ENCODE measurements at regions not wholly inside any gene's neighbourhood (a gene's known extent, or its start where the extent isn't known, plus 50 kb on each side); places are given as distances from the start of the nearest gene placed in this dataset.

DNA sequence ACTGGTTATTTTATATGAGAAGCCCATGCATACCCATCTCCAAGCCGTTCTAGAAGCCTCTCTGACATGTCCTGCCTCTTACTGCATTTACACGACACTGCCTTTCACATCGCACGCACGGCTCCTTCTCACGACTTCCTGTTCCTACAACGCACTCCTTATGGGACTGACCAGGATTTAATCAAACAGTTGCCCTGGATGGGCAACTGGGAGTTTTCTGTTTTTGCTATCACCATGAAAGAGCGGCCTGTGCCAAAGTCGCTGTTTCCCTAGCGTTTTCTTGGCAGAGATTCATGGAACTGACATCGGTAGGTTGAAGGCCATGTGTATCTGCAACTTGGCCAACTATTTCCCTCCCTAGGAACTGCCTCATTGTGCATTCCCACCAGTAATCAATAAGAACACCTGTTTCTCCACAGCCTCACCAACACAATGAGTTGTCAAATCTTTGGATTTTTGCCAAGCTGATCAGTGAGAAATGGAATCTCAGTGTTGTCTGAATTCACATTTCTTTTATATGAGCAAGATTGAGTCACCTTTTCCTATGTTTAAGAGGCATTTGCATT lies 97.2 kb upstream of the OTOS start:
- Mint-ChIP-seq H3K4me1 (ENCODE audit: insufficient read depth, unreplicated experiment) (peaks cover 20% of the 10 kb centered on the region), H3K27ac (ENCODE audit: low read depth, unreplicated experiment) (peak overlapping the region; percentile 72), H3K27me3 (ENCODE audit: insufficient read depth, unreplicated experiment) (peaks cover 15% of the 10 kb centered on the region), H3K4me3 (ENCODE audit: unreplicated experiment) (peak overlapping the region; percentile 43), H3K36me3 (ENCODE audit: insufficient read depth, unreplicated experiment) (no peaks in the 10 kb centered on the region), H3K9me3 (ENCODE audit: unreplicated experiment) (peaks cover 8% of the 10 kb centered on the region)
- DNase-seq (ENCODE audit: unreplicated experiment) = peak; percentile 59
- TF ChIP-seq, protein P1, sequence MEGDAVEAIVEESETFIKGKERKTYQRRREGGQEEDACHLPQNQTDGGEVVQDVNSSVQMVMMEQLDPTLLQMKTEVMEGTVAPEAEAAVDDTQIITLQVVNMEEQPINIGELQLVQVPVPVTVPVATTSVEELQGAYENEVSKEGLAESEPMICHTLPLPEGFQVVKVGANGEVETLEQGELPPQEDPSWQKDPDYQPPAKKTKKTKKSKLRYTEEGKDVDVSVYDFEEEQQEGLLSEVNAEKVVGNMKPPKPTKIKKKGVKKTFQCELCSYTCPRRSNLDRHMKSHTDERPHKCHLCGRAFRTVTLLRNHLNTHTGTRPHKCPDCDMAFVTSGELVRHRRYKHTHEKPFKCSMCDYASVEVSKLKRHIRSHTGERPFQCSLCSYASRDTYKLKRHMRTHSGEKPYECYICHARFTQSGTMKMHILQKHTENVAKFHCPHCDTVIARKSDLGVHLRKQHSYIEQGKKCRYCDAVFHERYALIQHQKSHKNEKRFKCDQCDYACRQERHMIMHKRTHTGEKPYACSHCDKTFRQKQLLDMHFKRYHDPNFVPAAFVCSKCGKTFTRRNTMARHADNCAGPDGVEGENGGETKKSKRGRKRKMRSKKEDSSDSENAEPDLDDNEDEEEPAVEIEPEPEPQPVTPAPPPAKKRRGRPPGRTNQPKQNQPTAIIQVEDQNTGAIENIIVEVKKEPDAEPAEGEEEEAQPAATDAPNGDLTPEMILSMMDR (IDR thresholded peaks at IDR 0.05; ENCODE audit: unreplicated experiment) = no peak
- POLR2A ChIA-PET = interaction anchor here (0.6 to 0.9 kb wide), 3 partner anchors 10 to 1463 kb away, joined by 3 read pairs; no protein-coding TSS in a partner anchor
- CTCF ChIA-PET = no interaction called here
- no TSS peak for BruUV-seq (replicated peaks)
- intact Hi-C loops (cut with micrococcal nuclease) = no loop called here

DNA sequence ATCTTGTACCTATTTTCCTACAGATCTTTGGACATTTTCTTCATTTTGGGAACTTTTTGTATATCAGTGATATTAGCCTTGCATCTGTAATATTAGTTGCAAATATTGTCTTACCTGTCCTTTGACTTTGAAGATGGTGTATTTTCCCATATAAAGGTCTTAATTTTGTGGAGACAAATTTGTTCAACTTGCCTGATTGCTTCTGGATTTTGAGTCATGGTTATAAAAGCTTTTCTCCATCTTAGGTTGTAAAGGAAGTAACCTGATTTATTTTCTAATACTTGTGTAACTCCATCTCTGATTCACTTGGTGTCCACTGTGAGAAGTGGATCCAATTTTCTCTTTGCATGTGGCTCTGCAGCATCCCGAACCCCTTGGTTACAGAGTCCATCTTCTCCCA lies 97.7 kb upstream of the OTOS start:
- intact Hi-C loops (cut with micrococcal nuclease) = no loop called here
- CTCF ChIA-PET = interaction anchor here (1.6 kb wide), 1 partner anchor 201 kb away, joined by 4 read pairs; no protein-coding TSS in a partner anchor
- no TSS peak for BruUV-seq (replicated peaks)

DNA sequence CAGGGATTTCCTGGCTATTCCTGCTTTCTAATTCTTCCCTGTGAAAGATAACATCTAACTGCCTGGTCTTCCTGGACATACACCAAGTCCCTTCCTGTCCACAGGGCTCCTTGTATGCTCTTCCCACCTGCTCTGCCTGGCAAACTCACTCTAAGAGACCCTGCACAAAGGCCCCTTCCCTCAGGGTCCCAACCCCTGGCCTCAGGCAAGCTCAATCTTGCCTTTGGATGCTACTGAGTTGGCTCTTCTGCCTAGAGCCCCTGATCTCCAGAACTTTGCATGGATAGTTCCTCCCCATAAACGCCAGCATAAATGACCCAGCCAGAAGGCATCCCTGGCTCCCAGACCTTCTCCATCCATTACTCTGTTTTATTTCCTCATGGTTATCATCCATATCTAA lies 98.3 kb upstream of the OTOS start:
- Mint-ChIP-seq H3K9me3 (ENCODE audit: unreplicated experiment) (peaks cover 8% of the 10 kb centered on the region), H3K27ac (ENCODE audit: low read depth, unreplicated experiment) (no peak overlapping the region), H3K4me3 (ENCODE audit: unreplicated experiment) (no peak overlapping the region), H3K36me3 (ENCODE audit: insufficient read depth, unreplicated experiment) (no peaks in the 10 kb centered on the region), H3K27me3 (ENCODE audit: insufficient read depth, unreplicated experiment) (peaks cover 15% of the 10 kb centered on the region), H3K4me1 (ENCODE audit: insufficient read depth, unreplicated experiment) (peaks cover 20% of the 10 kb centered on the region)
- POLR2A ChIA-PET = interaction anchor here (0.9 kb wide), 1 partner anchor 131 kb away, joined by 3 read pairs; no protein-coding TSS in a partner anchor
- intact Hi-C loops (cut with micrococcal nuclease) = no loop called here
- CTCF ChIA-PET = interaction anchor here (1.6 kb wide), 1 partner anchor 200 kb away, joined by 4 read pairs; no protein-coding TSS in a partner anchor
- no peak for DNase-seq (ENCODE audit: unreplicated experiment)
- TF ChIP-seq, protein P1 (IDR thresholded peaks at IDR 0.05; ENCODE audit: unreplicated experiment) = no peak
- no TSS peak for BruUV-seq (replicated peaks)

More for the DNA sequence above, 97.7 kb upstream of the OTOS start:
- no peak overlapping the region for H3K4me3 Mint-ChIP-seq (ENCODE audit: unreplicated experiment)
- no peak for DNase-seq (ENCODE audit: unreplicated experiment)
- POLR2A ChIA-PET = interaction anchor here (0.8 to 0.9 kb wide), 2 partner anchors 11 to 132 kb away, joined by 3 read pairs; no protein-coding TSS in a partner anchor
- H3K9me3 Mint-ChIP-seq (ENCODE audit: unreplicated experiment) = peaks cover 8% of the 10 kb centered on the region
- peaks cover 15% of the 10 kb centered on the region for H3K27me3 Mint-ChIP-seq (ENCODE audit: insufficient read depth, unreplicated experiment)
- TF ChIP-seq, protein P1 (IDR thresholded peaks at IDR 0.05; ENCODE audit: unreplicated experiment) = no peak
- no peaks in the 10 kb centered on the region for H3K36me3 Mint-ChIP-seq (ENCODE audit: insufficient read depth, unreplicated experiment)
- peak overlapping the region; percentile 72 for H3K27ac Mint-ChIP-seq (ENCODE audit: low read depth, unreplicated experiment)
- peaks cover 20% of the 10 kb centered on the region for H3K4me1 Mint-ChIP-seq (ENCODE audit: insufficient read depth, unreplicated experiment)

DNA sequence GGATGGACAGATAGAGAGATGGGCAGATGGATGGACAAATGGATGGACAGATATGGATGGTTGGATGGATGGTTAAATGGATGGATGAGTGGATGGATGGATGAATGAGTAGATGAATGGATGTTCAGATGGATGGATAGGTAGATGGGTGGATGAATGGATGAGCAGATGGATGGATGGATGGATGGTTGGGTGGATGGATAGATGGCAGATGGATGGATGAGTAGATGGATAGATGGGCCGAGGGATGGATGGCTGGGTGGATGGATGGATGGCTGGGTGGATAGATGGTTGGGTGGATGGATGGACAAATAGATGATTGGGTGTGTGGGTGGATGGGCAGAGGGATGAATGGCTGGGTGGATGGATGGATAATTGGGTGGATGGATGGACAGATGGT lies 98.9 kb upstream of the OTOS start:
- no TSS peak for BruUV-seq (replicated peaks)
- intact Hi-C loops (cut with micrococcal nuclease) = no loop called here
- CTCF ChIA-PET = interaction anchor here (0.6 to 1.6 kb wide), 2 partner anchors 161 to 200 kb away, joined by 3 to 4 read pairs; no protein-coding TSS in a partner anchor

More for the DNA sequence above, 98.9 kb upstream of the OTOS start:
- H3K4me3 Mint-ChIP-seq (ENCODE audit: unreplicated experiment) = no peak overlapping the region
- H3K27me3 Mint-ChIP-seq (ENCODE audit: insufficient read depth, unreplicated experiment) = peaks cover 15% of the 10 kb centered on the region
- H3K4me1 Mint-ChIP-seq (ENCODE audit: insufficient read depth, unreplicated experiment) = peaks cover 20% of the 10 kb centered on the region
- H3K36me3 Mint-ChIP-seq (ENCODE audit: insufficient read depth, unreplicated experiment) = no peaks in the 10 kb centered on the region
- no peak for DNase-seq (ENCODE audit: unreplicated experiment)
- POLR2A ChIA-PET = no interaction called here
- H3K27ac Mint-ChIP-seq (ENCODE audit: low read depth, unreplicated experiment) = no peak overlapping the region
- H3K9me3 Mint-ChIP-seq (ENCODE audit: unreplicated experiment) = peaks cover 8% of the 10 kb centered on the region
- TF ChIP-seq, protein P1 (IDR thresholded peaks at IDR 0.05; ENCODE audit: unreplicated experiment) = no peak
